ENCODE measurements at regions not wholly inside any gene's neighbourhood (a gene's known extent, or its start where the extent isn't known, plus 50 kb on each side); places are given as distances from the start of the nearest gene placed in this dataset.

DNA sequence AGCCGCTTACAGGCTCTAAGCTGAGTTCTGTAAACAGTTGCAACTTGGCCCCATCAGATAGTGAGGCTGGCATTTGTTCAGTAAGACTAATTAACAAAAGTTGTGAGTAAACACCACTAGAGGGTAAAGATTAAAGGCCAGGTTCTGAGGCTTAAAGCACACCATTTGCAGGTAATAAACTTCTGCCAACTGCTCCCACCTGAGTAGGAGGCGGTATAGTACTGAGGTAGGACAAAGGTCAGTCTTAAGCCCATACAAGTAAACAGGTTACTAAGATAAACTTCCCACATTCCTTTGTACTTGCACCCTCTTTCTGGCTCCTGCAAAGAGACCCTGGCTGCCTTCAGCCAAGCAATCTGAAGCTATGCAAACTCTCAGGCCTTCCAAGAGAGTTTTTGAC is 419.6 kb downstream of the DNAH5 start:
- DNase-seq, result no peak
- no peaks in the 10 kb centered on the region for H3K27me3 Mint-ChIP-seq
- H3K9me3 Mint-ChIP-seq, result peaks cover 4 to 15% of the 10 kb centered on the region in 2 donors
- H3K4me3 Mint-ChIP-seq, result no peak overlapping the region
- no peak for ATAC-seq
- H3K4me1 Mint-ChIP-seq, result no peaks in the 10 kb centered on the region
- no peak overlapping the region for H3K27ac Mint-ChIP-seq

GRCh38 chr5:13519131-13519530 is 425.4 kb downstream of the DNAH5 start:
- ATAC-seq, result no peak
- H3K4me3 Mint-ChIP-seq, result no peak overlapping the region
- H3K4me1 Mint-ChIP-seq, result no peaks in the 10 kb centered on the region
- H3K9me3 Mint-ChIP-seq, result peaks cover 5 to 16% of the 10 kb centered on the region in 2 donors
- DNase-seq, result no peak
- no peak overlapping the region for H3K27ac Mint-ChIP-seq
- H3K27me3 Mint-ChIP-seq, result no peaks in the 10 kb centered on the region

DNA sequence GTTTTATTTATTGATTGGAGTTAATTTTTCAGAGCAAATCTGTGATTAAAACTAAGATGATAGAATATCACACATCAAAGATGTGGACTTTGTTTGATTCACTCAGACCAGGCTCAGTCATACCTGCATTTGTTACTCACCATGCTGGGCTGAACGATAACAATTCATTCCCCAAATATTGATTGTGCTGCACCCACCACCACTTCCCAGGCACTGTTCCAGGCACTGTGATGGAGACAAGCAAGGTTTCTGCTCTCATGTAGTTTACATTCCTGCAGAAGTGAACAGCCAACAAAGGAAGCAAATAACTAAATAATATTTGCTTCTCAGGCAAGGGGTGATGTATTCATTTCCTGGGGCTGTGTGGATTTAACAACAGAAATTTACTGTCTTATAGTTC is 428.3 kb downstream of the DNAH5 start:
- DNase-seq, result no peak
- no peaks in the 10 kb centered on the region for H3K27me3 Mint-ChIP-seq
- no peaks in the 10 kb centered on the region for H3K4me1 Mint-ChIP-seq
- peaks cover 10 to 13% of the 10 kb centered on the region in 2 donors for H3K9me3 Mint-ChIP-seq
- no peak overlapping the region for H3K27ac Mint-ChIP-seq
- H3K4me3 Mint-ChIP-seq, result no peak overlapping the region
- ATAC-seq, result no peak

DNA sequence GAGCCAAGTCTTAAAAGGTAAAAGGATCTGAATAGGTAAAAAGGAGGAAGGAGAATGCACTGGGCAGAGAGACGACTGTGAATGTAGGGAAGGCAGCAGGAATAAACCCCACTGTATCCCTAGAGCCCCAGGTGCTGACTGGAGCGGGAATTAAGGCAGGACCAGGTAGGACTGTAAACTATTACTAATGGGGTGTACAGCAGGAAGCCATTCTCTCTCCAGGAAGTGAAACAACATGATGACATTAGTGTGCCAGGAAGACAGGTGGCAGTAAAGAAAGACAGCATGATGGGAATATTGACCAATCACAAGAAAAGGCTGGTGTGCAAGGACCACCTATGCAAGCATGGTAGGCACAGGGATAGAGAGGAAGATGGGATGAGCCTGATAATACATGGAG is 433.0 kb downstream of the DNAH5 start:
- H3K4me1 Mint-ChIP-seq, result no peaks in the 10 kb centered on the region
- ATAC-seq, result no peak
- DNase-seq, result no peak
- H3K9me3 Mint-ChIP-seq, result peaks cover 11 to 17% of the 10 kb centered on the region in 2 donors
- H3K4me3 Mint-ChIP-seq, result no peak overlapping the region
- H3K27me3 Mint-ChIP-seq, result no peaks in the 10 kb centered on the region
- no peak overlapping the region for H3K27ac Mint-ChIP-seq

DNA sequence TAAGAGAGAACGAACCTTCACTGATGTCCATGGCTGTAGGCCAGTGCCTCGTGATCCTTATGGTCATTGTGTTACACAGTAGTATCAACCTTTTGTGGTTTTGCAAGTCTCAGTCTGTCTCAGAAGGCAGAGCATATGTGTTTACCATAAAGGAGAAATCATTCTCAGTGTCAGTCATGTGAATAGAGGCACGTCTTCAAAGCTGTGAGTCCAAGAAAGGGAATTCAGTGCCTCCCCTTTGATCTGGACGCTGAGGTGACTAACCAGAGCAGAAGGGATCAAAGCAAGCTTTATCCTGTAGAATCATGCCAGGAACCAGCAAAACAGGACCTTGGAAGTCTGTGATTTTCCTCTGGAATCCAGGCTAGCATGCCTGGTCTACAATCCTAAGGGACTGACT is 433.9 kb downstream of the DNAH5 start:
- Mint-ChIP-seq H3K27me3 (no peaks in the 10 kb centered on the region), H3K27ac (no peak overlapping the region), H3K4me3 (no peak overlapping the region), H3K9me3 (peaks cover 12 to 17% of the 10 kb centered on the region in 2 donors), H3K4me1 (no peaks in the 10 kb centered on the region)
- ATAC-seq, result no peak
- DNase-seq, result no peak

GRCh38 chr5:13508559-13508958 is 435.9 kb downstream of the DNAH5 start:
- ATAC-seq (no peak), DNase-seq (no peak)
- no peak overlapping the region for H3K4me3 Mint-ChIP-seq
- H3K9me3 Mint-ChIP-seq, result peaks cover 9 to 12% of the 10 kb centered on the region in 2 donors
- no peaks in the 10 kb centered on the region for H3K4me1 Mint-ChIP-seq
- H3K27ac Mint-ChIP-seq, result peak overlapping the region in 1 of 2 donors; percentile 47
- H3K27me3 Mint-ChIP-seq, result no peaks in the 10 kb centered on the region

DNA sequence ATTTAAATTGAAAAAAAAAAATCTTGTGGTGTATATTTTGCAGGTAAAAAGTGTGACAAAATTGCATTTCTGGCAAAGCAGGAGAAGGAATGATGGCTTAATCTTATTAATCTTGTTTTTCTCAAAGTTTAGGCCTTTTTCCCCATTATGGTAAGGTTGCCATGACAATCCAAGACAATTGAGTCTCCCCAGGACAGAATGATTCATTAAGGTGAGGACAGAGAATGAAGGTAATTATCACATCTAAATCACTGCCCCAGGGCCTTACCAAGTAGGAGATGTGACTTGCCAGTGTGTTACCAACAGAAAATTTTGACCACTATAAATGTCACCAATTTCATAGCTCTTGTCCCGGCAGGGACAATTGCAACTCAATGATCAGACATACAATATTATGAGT is 439.2 kb downstream of the DNAH5 start:
- Mint-ChIP-seq H3K4me1 (no peaks in the 10 kb centered on the region), H3K4me3 (no peak overlapping the region), H3K27me3 (no peaks in the 10 kb centered on the region), H3K9me3 (peaks cover 0 to 5% of the 10 kb centered on the region in 2 donors), H3K27ac (no peak overlapping the region)
- no peak for ATAC-seq
- no peak for DNase-seq

GRCh38 chr5:13503017-13503416 is 441.5 kb downstream of the DNAH5 start:
- no peaks in the 10 kb centered on the region for H3K27me3 Mint-ChIP-seq
- no peak overlapping the region for H3K4me3 Mint-ChIP-seq
- no peak for ATAC-seq
- no peak overlapping the region for H3K27ac Mint-ChIP-seq
- DNase-seq, result no peak
- peaks cover 5 to 7% of the 10 kb centered on the region in 2 donors for H3K9me3 Mint-ChIP-seq
- no peaks in the 10 kb centered on the region for H3K4me1 Mint-ChIP-seq

- DNase-seq (no peak), ATAC-seq (no peak)
- Mint-ChIP-seq H3K27ac (no peak overlapping the region), H3K9me3 (peaks cover 0 to 7% of the 10 kb centered on the region in 2 donors), H3K27me3 (no peaks in the 10 kb centered on the region), H3K4me1 (no peaks in the 10 kb centered on the region), H3K4me3 (no peak overlapping the region)
Measured at GRCh38 chr5:13501176-13501575, 443.3 kb downstream of the DNAH5 start.

DNA sequence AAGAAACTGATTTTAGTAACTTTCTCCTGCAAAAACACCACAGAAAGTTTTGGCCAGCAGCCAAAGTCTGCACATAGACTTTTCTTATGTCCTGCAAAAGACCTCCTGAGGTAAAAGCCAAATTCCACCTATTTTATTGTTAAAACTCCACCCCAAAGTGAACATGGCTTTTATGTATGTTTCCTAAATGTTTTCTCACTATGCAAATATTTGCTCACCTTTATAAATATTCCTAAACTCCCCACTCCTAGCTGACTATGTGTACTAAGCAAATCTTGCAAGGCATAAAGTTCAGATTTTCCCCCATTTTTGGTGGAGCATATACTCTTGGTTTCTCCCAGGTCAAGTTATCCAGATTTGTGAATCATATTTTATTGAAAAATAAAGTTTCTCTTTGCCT is 446.2 kb downstream of the DNAH5 start:
- DNase-seq (no peak), ATAC-seq (no peak)
- no peaks in the 10 kb centered on the region for H3K27me3 Mint-ChIP-seq
- no peak overlapping the region for H3K4me3 Mint-ChIP-seq
- no peaks in the 10 kb centered on the region for H3K4me1 Mint-ChIP-seq
- H3K27ac Mint-ChIP-seq, result no peak overlapping the region
- H3K9me3 Mint-ChIP-seq, result peaks cover 0 to 7% of the 10 kb centered on the region in 2 donors

GRCh38 chr5:13488254-13488931 is 456.1 kb downstream of the DNAH5 start:
- H3K4me1 Mint-ChIP-seq, result no peaks in the 10 kb centered on the region
- ATAC-seq, result no peak
- H3K27me3 Mint-ChIP-seq, result no peaks in the 10 kb centered on the region
- DNase-seq, result no peak
- no peak overlapping the region for H3K4me3 Mint-ChIP-seq
- peak overlapping the region in 1 of 2 donors; percentile 28 for H3K27ac Mint-ChIP-seq
- H3K9me3 Mint-ChIP-seq, result no peaks in the 10 kb centered on the region

DNA sequence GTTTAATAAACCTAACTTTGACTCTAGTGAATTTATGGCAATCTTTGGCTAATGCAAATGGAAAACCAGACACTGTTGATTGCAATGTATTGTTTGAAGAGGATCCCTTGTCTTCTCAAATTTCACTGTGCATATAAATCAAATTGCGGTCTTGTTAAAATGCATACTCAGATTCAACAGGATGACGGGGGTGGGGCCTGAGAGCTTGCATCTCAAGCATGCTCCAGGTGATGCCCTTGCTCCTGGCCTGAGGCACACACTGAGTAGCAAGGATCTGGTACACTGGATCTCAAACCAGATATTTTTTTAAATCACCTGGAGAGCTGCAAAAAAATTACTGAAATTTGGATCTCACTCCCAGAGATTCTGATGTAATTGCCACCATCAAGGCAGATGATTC is 463.7 kb downstream of the DNAH5 start:
- H3K4me1 Mint-ChIP-seq, result no peaks in the 10 kb centered on the region
- H3K9me3 Mint-ChIP-seq, result no peaks in the 10 kb centered on the region
- no peak for ATAC-seq
- H3K27ac Mint-ChIP-seq, result peak overlapping the region in 1 of 2 donors; percentile 88
- H3K4me3 Mint-ChIP-seq, result no peak overlapping the region
- H3K27me3 Mint-ChIP-seq, result no peaks in the 10 kb centered on the region
- no peak for DNase-seq

GRCh38 chr5:13478831-13479465 is 465.5 kb downstream of the DNAH5 start:
- no peak for DNase-seq
- no peak overlapping the region for H3K27ac Mint-ChIP-seq
- no peak overlapping the region for H3K4me3 Mint-ChIP-seq
- no peaks in the 10 kb centered on the region for H3K4me1 Mint-ChIP-seq
- H3K27me3 Mint-ChIP-seq, result no peaks in the 10 kb centered on the region
- no peaks in the 10 kb centered on the region for H3K9me3 Mint-ChIP-seq
- ATAC-seq, result no peak

DNA sequence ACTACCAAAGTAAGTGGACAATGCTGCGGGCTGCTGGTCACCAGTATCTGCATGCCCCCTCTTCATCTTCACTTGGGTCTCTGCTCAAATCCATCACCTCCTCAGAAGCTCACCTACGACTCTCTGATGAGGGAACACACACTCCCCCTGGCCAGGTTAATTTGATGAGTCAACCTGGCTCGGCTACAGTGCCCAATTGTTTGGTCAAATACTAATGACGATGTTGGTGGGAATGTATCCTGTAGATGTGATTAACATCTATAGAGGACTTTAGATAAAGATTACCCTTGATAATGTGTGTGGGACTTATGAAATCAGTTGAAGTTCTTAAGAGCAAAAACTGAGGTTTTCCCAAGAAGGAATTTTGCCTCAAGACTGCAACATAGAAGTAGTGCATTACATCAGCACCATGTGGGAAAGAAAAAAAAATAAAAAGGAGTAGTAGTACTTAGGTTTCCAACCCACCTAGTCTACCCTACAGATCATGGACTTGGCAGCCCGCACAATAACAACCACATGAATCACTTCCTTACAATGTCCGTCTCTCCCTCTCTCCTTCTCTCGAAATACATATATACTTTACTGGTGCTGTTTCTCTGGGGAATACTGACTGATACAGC is 467.3 kb downstream of the DNAH5 start:
- DNase-seq (no peak), ATAC-seq (no peak)
- Mint-ChIP-seq H3K27me3 (no peaks in the 10 kb centered on the region), H3K9me3 (no peaks in the 10 kb centered on the region), H3K27ac (no peak overlapping the region), H3K4me1 (no peaks in the 10 kb centered on the region), H3K4me3 (no peak overlapping the region)

- ATAC-seq (no peak), DNase-seq (no peak)
- Mint-ChIP-seq H3K4me3 (no peak overlapping the region), H3K9me3 (peaks cover 0 to 15% of the 10 kb centered on the region in 2 donors), H3K27ac (no peak overlapping the region), H3K27me3 (no peaks in the 10 kb centered on the region), H3K4me1 (no peaks in the 10 kb centered on the region)
Measured at GRCh38 chr5:13472842-13473241, 471.6 kb downstream of the DNAH5 start.

GRCh38 chr5:13470975-13471374 is 473.5 kb downstream of the DNAH5 start:
- DNase-seq (no peak), ATAC-seq (no peak)
- Mint-ChIP-seq H3K4me1 (no peaks in the 10 kb centered on the region), H3K27me3 (no peaks in the 10 kb centered on the region), H3K27ac (no peak overlapping the region), H3K9me3 (peaks cover 0 to 15% of the 10 kb centered on the region in 2 donors), H3K4me3 (no peak overlapping the region)

Measured in stimulated activated naive CD8-positive, alpha-beta T cell treated with anti-CD3 and anti-CD28 coated beads, Interleukin-15, amount 100 ng/mL, for 72 hours (primary cell).